Stimulated activated CD8-positive, alpha-beta memory T cell treated with anti-CD3 and anti-CD28 coated beads, Interleukin-4, amount 100 ng/mL, for 1 hour (primary cell): ENCODE measurements at regions not wholly inside any gene's neighbourhood (a gene's known extent, or its start where the extent isn't known, plus 50 kb on each side); places are given as distances from the start of the nearest gene placed in this dataset.
"Not testable (repeated sequence)": the region's sequence is repeated elsewhere in the genome, so short reads cannot be mapped to it uniquely, and the experiment has no call there.

ENCODE experiments used
- DNase-seq, 2 donors: peaks; one replicate each; pipeline ENCODE4 v3.0.0-alpha.2; 2020; ENCODE audit warnings: low read depth in 2 of 2, low spot score in 1 of 2

DNA sequence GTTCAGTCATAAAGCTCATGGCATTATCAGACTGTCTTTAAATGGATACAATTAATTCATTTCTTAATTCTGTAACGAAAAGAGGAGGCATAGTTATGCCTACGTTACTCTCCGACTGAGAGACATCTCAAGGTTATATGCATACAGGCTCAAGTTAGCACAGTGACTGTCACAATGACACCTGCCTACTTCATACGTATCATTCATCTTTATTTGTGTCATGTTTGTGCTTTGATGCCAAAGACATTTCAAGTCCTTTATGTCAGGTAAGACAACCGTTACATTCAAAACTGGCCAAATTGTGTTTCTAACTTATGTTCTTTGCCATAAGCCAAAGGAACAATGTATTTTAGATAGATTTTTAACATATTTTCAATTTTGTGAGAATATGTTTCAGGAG lies 328.8 kb upstream of the NRG3 start:
- DNase-seq = no peak

DNA sequence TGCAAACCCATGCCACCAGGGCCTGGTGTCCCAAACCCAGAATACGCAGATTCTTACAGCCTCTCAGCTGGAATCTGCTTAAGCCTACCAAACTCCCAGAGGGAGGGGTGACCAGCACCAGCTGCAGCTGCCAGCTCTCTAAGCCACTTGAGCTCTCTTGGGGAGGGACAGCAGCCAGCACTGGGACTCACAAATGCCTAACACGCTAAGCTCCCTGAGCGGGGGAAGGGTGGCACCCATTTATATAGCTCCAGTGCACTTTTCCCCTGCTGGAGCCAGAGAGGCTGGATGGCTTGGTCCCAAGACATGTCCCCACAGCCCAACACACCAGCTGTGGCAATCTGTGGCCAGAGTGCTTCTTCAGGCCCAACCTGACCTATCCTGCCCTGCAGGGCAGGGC lies 326.8 kb upstream of the NRG3 start:
- DNase-seq = no peak

DNA sequence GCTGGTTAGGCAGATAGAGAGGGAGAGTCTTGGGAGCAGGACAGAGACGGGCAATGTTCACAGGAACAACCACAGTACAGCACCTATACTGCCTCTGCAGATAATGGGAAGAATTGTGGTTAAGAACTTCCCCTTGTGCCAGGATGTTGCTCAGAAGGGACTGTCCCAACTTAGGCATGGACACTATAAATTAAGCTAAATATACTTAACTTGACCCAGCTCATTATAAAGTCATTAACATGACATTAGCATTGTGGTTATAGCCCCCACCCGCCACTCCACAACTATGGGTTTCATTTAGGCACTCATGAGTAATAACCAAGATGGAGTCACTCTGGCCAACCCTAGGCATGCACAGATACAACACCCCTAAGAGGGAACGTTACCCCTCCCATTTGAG lies 310.9 kb upstream of the NRG3 start:
- no peak for DNase-seq

DNA sequence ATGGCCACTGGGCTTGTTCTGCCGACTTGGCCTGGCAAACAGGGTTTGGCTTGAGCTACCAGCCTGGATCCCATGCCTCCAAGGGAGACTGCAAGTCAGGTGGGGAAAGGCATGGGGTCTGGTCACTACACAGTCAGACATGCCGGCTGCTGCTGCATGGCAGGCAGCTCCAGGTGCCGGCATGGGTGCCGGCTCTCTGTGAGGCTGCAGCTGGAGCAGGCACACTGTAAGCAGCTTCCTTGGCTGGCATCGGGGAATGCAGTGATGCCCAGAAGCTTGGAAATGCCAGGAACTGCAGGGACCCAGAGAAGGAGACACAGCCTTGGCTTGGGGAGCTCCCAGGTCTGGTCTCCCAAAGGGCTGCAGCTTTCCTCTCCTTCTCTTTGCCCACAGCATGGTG lies 305.5 kb upstream of the NRG3 start:
- DNase-seq = no peak

DNA sequence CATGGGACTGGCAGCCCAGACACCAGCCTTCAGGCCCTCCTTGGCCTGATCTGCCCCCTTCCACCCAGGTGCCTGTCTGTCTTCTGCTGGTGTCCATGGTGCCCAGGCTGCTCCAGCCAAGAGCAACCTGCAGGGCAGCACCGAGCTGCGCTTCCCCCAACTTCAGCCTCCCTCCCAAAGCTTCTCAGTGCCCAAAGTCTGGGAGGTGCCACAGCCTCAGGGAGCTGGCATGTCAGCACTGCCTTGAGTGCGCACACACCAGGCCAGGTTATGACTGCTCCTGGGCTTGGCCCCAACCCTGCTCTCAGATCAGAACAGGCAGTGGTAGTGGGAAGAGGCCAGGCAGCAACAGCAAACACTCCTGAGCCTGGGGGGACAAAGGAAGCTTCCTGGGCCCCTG lies 304.6 kb upstream of the NRG3 start:
- no peak for DNase-seq

DNA sequence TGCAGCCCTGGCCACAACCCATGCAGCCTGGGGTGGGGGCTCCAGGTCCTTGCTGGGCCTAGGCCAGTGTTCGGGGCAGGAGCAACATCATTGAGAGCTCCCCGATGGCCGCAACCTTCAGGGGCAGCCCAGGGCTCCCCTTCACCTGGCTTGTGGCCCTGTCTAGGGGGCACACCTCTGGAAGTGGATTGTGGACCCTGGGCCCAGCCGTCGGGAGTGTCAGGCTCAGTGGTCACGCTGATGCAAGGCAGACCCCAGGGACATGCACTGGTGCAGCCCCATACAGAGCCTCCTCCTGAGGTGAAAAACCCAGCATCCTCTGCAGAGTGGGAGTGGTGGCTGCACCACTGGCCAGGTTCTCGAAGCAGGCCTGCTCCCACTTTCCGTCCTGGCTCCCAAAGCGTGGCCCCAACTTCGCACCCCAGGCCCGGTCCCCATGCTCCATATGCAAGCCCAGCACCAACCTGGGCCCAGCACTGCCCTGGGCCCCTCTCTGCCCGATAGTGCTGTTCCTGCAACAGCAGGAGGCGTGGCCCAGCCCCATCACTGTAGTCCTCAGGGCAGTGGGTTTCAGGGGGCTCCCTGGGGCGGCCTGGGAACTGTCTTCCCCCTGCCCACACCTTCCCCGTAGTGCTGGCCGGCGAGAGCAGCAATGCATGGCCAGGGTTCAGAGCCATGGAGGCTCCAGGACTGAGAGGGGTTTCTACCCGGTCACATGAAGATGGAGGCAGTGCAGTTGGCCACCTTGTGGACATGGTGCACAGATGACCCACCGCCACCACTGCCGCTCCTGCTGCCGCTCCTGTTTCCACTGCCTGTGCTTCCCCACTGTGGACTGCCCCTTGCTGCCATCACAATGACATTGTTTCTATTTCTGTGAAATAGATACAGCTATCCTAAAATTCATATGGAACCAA lies 303.9 kb upstream of the NRG3 start:
- no peak for DNase-seq

DNA sequence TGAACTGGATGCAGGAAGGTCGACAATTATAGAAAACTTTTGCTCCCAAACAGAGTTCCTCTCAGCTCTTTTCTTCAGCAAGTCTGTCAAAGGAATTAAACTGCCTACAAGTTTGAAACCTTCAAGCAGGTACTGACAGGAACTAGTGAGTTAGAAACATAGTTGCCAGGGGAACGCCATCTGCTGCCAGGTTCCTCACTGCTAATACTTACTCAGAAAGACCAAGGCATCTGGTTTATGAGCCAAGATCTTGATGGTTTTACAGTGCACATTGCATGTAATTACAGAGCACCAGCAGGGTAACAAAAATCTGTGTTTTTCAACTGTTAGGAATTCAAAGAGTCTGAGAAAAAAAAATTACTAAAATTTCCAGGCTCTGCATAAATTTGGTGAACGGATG lies 300.0 kb upstream of the NRG3 start:
- no peak for DNase-seq

DNA sequence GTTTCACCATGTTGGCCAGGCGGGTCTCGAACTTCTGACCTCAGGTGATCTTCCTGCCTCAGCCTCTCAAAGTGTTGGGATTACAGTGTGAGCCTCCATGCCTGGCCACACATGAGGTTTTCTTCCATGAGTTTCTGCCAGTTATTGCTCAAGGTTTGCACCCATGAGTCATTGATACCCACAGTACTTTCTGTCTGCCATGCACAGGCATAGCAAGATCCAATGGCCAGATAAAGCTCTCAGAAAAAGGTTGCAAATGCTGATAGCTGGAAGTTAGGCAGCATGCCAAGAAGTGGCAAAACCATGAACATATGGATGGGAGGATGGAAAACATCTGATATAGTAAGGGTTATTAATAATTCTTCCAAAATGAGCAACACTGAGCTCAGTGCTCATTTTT lies 298.7 kb upstream of the NRG3 start:
- DNase-seq = no peak

DNA sequence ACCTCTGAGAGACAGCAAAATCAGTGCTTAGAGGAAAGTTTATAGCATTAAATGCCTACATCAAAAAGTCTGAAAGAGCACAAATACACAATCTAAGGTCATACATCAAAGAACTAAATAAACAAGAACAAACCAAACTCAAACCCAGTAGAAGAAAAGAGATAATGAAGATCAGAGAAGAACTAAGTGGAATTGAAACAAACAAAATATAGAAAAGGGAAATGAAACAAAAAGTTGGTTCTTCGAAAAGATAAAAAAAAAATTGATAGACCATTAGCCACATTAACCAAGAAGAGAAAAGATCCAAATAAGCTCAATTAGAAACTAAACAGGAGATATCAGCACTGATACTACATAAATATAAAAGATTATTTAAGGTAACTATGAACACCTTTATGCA lies 280.0 kb upstream of the NRG3 start:
- DNase-seq = no peak

DNA sequence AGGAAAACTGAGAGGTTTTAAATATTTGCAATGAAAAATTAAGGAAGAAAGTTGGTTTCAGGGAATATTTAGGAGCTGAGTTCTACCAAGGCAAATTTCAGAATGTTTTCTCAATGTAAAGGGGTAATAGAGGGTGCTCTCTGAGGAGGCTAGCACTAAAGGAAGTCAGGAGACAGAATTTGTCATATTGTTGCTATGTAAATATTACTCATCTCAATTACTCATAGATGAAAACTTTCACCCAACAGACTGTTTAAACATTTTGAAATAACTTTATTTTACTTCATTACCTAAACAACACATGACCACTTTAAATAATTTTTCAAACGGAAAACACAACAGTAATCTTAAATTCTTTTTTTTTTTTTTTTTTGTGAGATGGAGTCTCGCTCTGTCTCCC lies 274.8 kb upstream of the NRG3 start:
- no peak for DNase-seq

DNA sequence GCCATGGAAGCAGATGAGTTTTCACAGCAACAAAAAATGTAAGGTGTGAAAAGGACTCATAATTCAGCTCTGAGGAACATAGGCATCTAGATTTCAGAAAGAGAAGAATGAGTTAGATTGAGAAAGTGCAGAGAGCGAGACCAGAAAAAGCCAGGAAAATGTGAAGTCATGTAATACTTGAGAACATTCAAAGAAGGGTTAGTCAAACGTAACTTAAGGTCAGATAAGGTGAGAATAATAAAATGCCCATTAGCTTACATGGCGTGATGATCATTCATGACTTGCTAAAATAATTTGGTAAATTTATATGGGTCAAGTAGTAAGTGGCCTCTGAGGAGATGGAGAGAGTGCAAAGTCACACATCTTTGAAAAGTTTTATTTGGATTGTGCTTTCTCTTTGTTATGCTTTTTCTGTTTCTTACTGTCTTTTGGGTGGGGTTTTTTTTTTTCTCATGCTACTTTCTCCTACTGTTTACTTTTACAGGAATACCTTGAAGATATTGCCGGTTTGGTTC lies 271.8 kb upstream of the NRG3 start:
- no peak for DNase-seq

DNA sequence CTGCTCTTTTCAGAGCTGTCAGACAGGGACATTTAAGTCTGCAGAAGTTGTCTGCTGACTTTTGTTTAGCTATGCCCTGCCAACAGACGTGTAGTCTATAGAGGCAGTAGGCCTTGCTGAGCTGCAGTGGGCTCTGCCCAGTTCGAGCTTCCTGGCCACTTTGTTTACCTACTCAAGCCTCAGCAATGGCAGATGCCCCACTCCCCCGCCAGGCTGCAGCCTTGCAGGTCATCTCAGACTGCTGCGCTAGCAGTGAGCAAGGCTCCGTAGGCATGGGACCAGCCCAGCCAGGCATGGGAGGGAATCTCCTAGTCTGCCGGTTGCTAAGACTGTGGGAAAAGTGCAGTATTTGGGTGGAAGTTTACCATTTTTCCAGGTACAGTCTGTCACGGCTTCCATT lies 230.5 kb upstream of the NRG3 start:
- not testable (repeated sequence) for DNase-seq

DNA sequence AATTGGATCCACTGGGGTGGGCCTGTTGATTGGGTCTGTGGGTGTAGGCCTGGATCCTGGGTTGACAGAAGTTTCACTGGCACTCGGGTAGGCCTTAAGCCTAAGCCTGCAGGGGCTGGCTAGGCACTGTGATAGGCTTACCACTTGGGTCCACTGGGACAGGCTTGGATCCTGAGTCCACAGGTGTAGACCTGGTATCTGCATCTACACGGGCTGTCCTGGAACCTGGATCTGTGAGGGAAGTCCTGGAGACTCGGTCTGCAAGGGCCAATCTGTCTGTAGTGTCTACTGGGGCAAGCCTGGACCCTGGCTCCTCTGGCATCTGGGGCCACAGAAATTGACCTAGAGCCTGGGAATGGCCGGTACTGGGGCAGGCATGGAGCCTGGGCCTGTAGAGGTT lies 219.0 kb upstream of the NRG3 start:
- no peak for DNase-seq

DNA sequence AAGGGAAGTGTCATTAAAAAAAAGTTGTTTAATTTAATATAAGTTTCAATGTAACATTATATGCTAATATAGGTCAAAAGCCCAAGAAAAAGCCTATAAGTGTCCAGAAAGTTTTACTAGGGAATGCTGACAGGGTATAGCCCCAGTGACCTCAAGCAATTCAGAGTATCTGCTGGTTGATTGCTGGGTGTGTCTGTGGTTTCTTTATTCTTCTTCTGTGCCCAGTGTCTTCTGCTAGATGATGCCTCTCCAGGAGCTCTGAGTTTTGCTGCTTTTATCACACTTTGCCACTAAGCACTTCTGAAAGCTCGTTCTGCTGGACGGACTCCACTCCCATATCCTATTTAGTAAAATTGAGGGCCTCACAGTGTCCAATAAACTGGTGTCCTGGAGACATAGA lies 212.2 kb upstream of the NRG3 start:
- DNase-seq = no peak

DNA sequence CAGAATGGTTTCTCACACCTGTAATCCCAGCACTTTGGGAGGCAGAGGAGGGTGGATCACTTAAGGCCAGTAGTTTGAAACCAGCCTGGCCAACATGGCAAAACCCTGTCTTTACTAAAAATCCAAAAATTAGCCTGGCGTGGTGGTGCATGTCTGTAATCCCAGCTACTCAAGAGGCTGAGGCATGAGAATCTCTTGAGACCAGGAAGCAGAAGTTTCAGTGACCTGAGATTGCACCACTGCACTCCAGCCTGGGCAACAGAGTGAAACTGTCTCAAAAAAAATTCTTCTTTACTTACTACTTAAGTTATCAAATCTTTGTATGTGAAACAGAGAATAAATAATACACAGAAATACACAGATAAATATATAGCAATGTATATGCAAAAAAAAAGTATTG lies 210.2 kb upstream of the NRG3 start:
- DNase-seq = not testable (repeated sequence)

DNA sequence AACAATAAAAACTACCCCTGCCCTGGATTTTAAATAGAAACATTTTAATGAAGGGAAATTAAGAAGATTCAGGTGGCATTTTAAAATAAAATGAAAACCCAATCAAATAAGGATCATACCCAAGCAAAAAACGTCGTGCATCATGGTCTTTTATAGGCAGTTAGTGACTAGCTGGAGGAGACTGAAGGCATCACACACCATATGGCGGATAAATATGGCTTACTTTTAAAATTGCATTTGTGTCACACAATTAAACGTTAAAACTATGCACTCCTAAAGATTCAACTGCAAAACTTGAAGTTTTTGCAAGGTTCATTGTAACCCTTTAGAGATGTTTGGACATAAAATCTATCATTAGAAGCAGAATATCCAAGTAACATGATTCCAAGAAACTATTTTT lies 200.1 kb upstream of the NRG3 start:
- no peak for DNase-seq

DNA sequence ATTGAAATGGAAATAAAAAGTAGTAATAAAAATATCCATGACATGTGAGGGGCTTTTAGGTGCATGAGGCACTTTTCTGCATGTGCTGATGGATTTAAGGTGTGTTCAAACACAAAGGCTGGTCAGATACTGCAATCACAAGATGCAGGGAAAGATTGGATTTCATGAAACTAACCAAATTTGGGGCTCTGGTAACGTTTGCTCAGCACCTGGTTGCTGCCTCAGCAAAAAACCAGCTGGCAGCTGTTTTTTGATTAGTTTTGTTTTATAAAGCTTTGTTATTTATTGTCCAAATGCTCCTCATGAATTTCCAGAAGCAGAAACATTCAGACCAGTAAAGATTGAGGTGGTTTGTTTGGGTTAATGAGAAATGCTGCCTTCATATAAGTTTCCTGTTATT lies 195.7 kb upstream of the NRG3 start:
- DNase-seq = no peak

DNA sequence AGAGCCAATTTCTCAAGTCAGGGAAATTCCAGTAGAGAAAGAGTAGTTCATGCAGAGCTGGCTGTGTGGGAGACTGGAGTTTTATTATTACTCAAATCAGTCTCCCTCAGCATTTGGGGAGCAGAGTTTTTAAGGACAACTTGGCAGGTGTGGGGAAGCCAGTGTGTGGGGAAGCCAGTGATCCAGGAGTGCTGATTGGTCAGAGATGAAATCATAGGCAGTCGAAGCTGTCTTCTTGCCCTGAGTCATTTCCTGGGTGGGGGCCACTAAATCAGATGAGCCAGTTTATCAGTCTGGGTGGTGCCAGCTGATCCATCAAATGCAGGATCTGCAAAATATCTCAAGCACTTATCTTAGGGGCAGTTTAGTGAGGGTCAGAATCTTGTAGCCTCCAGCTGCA lies 194.6 kb upstream of the NRG3 start:
- DNase-seq = no peak

DNA sequence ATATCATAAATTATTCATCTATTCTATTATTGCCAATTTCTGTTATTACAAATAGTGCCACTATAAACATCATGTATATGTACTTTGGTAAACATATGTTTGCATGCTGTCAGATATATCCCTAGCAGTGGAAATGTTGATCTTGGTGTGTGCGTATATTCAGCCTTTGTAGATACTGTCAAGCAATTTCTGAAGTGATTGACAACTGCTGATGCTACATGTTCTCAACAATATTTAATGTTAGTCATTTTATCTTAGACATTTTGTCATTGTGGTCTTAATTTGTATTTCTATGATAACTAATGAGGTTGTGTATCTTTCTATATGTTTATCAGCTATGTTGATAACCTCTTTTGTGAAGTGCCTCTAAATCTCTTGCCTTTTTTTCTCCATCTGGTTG lies 186.5 kb upstream of the NRG3 start:
- no peak for DNase-seq

DNA sequence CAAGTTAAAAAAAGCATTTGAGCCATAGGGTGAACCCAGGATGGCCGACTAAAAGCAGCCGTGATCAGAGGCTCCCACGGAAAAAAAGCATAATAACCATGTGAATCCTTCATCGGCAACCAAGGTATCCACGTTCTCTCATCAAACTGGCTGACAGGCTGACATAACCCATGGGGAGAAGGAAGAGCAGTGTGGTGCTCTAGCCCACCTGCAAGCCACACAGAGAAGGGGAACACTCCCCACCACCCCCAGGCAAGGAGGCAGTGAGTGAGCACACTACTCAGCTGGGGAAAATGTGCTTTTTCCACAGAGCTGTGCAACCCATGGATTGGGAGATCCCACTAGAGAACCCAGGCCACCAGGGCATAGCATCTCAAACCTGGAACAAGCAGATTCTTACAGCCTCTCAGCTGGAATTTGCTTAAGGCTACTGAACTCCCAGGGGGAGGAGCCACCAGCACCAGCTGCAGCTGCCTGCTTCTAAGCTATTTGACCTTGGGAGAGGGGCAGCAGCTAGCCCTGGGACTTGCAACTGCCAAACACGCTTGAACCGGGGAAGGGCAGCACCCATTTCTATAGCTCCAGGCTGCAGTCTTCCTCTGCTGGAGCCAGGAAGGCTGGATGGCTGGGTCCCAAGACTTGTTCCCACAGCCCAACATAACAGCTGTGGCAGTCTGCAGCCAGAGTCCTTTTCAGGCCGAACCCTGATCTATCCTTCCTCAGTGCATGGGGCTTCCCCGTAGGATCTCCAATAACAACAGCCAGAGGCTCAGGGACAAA lies 178.2 kb upstream of the NRG3 start:
- DNase-seq = no peak

DNA sequence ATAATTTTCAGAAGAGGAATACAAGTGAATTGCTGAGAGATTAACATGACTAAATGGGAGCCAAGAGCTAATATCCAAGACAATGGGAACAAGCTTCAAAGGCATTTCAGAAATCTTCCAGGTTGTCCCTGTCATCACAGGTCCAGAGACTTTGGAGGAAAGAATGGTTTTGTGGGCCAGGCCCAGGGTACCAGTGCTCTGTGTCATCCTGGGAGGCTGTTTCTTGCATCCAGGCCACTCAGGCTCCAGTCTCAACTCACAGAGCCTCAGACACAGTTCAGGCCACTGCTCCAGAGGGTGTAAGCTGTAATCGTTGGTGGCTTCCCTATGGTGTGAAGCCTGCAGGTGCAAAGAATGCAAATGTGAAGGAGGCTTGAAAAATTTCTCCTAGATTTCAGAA lies 170.4 kb upstream of the NRG3 start:
- DNase-seq = no peak

DNA sequence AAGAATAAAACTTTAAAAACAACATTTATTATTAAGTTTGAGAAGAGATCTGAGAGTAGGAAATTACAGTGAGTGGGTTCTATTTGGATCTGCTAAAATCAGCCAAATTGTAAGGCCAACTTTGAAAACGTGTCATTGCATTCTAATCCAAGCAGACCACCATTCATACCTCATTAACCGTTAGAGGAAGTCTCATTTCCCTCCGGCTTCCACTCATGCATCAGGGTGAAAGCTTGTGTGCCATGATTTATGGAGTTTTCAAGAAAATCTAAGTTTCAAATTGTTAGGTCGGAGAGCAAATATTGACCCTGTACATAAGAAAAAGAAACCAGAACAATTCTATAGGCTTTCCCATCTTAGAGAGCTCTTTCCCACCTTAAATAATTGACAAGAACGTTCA lies 166.6 kb upstream of the NRG3 start:
- DNase-seq = no peak
